ENCODE measurements at regions not wholly inside any gene's neighbourhood (a gene's known extent, or its start where the extent isn't known, plus 50 kb on each side); places are given as distances from the start of the nearest gene placed in this dataset.

DNA sequence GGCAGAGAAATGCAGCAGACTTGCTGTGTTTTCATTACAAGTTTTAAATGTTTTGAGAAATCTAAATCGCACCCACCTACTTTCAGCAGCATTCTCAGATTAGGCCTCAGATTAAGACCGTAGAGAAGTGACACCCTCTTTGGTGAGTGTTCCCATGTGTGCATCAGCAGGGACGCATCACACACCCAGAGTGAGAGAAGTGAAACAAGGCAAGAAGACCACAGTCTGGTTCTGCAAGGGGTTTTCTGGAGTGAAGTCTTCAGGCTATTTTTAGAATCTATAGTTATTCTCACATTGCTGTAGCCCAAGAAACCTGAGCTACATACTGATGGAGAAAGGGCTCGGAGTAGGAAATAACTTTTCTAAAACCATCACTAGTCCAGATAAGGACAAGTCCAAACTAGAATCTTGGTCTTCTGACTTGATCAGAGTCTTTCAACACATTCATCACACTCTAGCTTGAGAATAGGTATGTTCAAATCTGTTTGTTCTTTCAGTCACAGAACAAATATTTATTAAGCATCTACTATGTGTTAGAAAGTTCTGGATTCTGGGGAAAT lies 1216.6 kb upstream of the PIK3C3 start (continued):
- TF ChIP-seq ZNF274 (IDR thresholded peaks at IDR 0.05; ENCODE audit: borderline replicate concordance, extremely low read depth, low read length) (no peak), KDM5A (IDR thresholded peaks at IDR 0.05; ENCODE audit: low read length) (no peak), TEAD4 (IDR thresholded peaks at IDR 0.05; ENCODE audit: low read depth, low read length) (no peak), YY1 (IDR thresholded peaks at IDR 0.05; ENCODE audit: low read depth, low read length) (no peak), RBBP5 (IDR thresholded peaks at IDR 0.05; ENCODE audit: borderline replicate concordance, low read depth, low read length) (no peak), GABPA (IDR thresholded peaks at IDR 0.05; ENCODE audit: borderline replicate concordance, insufficient read depth, low read length) (no peak)
- TF ChIP-seq, protein P1, sequence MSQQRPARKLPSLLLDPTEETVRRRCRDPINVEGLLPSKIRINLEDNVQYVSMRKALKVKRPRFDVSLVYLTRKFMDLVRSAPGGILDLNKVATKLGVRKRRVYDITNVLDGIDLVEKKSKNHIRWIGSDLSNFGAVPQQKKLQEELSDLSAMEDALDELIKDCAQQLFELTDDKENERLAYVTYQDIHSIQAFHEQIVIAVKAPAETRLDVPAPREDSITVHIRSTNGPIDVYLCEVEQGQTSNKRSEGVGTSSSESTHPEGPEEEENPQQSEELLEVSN (IDR thresholded peaks at IDR 0.05), result no peak

Data from H1 (cell line).